ENCODE measurements at regions not wholly inside any gene's neighbourhood (a gene's known extent, or its start where the extent isn't known, plus 50 kb on each side); places are given as distances from the start of the nearest gene placed in this dataset.

- DNase-seq (ENCODE audit: low read depth): no peak
Measured at GRCh38 chr7:90081621-90082020, 72.6 kb upstream of the STEAP1 start.

- no peak for DNase-seq (ENCODE audit: low read depth)
Measured at GRCh38 chr7:90092506-90092905, 61.8 kb upstream of the STEAP1 start.

- DNase-seq (ENCODE audit: low read depth): no peak
Measured at GRCh38 chr7:90094030-90094429, 60.2 kb upstream of the STEAP1 start.

All from EH (cell line).